Putamen (tissue), 1 donor: ENCODE measurements at regions not wholly inside any gene's neighbourhood (a gene's known extent, or its start where the extent isn't known, plus 50 kb on each side); places are given as distances from the start of the nearest gene placed in this dataset.
"Not testable (repeated sequence)": the region's sequence is repeated elsewhere in the genome, so short reads cannot be mapped to it uniquely, and the experiment has no call there.

Experiments used
- DNase-seq: peaks from one replicate; pipeline ENCODE4 v3.0.0-alpha.2; 2016; ENCODE audit warnings: low spot score

DNA sequence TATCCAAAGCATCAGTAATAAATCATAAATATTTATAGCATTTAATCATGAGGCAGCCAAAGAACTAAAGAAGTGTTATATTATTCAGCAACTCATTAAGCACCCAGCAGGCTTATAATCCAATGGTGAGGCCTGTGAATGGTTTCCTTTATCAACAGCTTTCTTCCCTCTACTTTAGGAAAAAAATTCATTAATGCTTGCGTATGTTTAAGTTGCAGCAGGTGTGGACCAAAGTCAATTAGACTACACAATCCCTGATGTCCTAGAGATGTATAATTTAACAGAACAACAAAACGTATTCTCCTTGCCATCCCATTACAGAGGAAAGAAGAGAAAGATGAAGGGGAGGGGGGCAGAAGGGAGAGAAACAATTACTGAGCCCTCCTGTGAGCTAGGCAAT is 87.7 kb upstream of the MAGI3 start:
- DNase-seq = no peak

DNA sequence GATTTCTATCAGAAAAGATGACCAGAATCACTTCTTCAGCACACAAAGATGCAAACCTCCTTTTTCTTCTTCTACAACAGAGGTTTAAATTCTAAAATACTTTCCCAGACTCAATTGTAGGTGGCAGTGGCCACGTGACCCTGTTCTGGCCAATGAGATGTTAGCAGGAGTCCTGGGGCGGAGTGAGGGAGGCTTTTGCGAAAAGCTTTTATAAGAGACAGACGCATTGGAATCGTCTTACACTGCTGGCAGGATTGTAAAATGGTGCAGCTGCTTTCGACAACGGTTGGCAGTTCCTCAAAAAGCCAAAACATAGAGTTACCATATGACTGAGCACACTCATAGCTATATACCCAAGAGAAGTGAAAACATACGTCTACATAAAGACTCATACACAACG is 87.0 kb upstream of the MAGI3 start:
- DNase-seq = no peak

DNA sequence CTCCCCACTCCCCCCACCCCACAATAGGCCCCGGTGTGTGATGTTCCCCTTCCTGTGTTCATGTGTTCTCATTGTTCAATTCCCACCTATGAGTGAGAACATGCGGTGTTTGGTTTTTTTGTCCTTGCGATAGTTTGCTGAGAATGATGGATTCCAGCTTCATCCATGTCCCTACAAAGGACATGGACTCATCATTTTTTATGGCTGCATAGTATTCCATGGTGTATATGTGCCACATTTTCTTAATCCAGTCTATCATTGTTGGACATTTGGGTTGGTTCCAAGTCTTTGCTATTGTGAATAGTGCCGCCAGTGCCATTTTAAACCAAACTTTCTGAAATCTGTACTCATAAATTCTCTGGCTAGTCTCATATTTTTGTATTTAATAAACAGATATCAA is 85.3 kb upstream of the MAGI3 start:
- DNase-seq = not testable (repeated sequence)

DNA sequence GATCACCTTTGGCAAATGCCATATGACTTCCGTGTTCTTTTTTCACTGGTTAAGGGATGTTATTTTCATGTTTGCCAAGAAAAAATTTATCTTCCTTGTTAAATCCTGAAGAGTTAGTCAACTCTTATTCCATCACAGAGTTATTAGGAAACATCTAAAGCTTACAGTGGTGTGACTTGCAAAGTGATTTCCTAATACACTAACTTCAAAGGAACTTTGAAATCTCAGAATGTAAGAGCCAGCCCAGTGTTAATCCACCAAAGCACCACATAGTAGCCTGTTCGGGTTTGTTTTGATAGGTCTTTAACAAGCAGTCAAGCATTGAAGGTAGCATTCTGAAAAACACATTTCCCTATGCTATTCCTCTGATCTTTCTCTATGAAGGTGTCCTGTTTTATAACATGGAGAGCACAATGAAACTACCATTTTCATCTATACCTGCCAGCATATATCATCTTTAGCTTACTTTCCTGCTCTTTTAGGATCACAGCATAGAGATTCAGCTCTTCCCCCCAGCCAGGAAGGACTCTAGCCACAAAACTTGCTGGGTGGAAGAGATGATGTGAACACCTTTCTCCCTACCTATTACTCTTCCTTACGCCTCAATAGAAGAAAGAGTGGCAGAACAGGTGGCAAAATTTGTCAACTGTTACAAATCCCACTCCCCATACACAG is 82.4 kb upstream of the MAGI3 start:
- DNase-seq = no peak

DNA sequence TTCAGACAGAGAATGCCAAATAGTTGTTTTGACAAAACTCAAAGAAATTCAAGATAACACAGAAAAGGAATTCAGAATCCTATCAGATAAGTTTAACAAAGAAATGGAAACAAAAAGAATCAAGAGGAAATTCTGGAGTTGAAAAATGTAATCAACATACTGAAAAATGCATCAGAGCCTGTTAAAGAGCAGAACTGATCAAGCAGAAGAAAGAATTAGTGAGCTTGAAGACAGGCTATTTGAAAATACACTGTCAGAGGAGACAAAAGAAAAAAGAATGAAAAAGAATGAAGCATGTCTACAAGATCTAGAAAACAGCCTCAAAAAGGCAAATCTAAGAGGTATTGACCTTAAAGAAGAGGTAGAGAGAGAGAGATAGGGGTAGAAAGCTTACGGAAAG is 77.7 kb upstream of the MAGI3 start:
- DNase-seq = not testable (repeated sequence)

DNA sequence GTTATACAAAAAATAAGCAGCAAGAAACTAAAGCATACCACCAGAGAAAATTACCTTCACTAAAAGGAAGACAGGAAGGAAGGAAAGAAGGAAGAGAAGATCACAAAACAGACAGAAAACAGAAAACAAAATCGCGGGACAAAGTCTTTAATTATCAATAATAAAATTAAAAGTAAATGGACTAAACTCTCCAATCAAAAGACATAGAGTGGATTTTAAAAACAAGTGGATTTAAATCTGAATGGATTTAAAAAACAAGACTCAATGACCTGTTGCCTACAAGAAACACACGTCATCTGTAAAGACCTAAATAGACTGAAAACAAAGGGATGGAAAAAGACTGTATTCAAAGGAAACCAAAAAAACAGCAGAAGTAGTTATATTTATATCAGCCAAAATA is 75.7 kb upstream of the MAGI3 start:
- no peak for DNase-seq

DNA sequence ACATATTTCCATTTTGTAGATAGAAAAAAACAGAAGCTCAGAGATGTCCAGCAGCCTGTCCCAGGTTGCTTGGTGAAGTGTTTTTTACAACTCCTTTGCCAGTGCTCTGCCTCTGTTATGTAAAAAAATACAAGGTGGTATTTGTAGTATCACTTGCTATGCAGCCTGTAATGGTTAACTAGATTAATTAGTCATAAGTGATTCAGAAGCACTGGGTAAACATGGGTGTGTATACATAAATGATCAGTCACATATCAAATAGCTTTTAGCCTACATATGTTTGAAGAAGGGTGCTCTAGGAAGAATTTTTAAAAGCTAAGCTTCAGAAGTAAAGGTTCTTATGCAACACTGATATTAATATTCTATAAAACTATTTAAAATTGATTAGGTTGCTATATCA is 70.0 kb upstream of the MAGI3 start:
- DNase-seq = no peak

DNA sequence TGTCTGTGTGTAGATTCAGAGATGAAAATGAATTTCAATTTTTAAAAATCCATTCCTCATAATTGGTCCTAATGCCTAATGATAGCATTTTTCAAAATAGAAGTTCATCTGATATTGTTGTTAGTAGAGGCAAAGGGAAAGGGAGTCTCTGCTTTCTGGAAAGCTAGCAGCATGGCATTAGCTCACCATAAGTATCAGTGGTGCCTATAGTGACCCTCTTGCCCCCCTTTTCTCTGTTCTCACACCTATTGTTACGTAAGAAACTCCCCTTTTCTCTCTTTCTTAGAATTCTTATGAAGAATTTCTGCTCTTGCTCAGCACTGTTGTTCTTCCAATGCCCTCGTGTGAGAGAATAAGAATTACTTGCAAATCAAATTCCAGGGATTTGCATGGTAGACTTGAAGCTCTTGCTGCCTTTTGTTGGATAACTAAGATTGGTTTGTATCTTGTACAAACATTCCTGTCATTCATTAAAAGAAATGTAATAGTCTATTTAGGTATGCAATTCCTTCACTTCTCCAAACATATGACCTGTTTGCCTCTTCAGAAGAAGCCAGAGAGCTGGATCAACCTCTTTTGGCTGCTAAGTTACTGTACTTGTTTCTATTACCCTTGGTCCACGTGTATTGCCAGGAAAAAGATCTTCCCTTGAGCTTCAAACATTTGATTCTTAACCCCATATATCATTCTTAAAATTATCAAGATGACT is 69.2 kb upstream of the MAGI3 start:
- DNase-seq = no peak

DNA sequence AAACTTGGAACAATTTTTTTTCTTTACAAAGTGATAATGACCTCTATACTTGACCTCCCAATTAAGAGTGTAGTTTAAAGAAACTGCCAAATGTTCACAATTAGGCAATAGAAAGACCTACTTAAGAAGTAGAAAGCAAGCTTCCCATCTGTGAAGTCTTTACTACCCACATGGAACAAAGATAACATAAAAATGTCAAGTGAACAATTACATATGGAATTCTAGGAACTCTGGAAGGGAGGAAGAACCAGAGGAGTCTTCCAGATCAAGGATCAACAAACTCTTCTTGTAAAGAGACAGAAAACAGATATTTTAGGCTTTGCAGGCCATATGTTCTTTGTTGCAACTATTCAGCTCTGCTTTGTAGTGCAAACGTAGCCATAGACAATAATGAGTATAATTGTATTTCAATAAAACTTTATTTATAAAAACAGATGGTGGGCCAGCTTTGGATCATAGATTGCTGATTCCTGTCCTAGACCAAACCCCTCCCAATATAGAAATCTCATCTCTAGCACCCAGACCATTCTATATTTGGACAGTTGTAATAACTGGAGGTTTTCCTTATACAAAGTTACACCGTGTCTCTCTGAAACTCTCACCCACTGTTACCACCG is 68.4 kb upstream of the MAGI3 start:
- DNase-seq = no peak

DNA sequence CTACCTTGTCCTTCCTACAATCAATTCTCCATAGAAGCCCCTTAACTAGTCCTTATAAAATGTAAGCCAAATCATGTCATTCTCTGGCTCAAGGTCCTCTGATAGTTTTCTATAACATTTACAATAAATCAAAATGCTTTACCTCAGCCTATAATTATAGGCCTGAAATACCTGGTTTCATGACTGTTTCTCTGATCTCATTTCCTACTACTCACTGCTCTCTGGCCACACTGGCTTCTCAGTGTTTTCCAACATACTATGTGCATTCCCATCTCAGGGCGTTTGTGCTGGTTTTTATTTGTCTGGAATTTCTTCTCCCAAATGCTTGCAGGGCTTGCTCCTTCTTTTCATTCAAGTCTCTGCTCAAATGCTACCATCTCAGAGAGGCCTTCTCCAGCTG is 67.9 kb upstream of the MAGI3 start:
- DNase-seq = no peak

DNA sequence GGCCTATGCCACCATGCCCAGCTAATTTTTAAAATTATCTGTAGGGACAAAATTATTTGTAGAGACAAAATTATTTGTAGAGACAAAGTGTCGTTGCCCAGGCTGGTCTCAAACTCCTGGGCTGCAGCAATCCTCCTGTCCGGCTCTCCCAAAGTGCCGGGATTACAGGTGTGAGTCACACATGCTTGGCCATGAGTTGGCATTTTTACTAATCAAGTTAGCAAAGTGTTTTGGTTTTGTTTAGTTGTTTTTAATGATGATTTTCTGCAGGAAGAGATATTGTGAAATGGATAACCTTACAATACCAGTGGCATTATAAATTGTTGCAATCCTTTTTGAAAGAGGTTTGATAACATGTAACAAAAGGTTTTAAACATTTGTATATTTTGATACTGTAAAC is 65.3 kb upstream of the MAGI3 start:
- no peak for DNase-seq

DNA sequence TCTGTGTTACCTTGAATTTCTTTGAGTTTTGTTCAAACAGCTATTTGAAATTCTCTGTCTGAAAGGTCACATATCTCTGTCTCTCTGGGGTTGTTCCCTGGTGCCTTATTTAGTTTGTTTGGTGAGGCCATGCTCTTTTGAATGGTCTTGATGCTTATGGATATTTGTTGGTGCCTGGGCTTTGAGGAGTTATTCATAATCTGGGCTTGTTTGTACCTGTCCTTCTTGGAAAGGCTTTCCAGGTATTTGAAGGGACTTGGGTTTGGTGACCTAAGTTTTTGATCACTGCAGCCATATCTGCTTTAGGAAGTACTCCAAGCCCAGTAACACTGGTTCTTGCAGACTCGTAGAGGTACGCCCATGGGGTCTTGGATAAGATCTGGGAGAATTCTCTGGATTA is 63.3 kb upstream of the MAGI3 start:
- DNase-seq = no peak

DNA sequence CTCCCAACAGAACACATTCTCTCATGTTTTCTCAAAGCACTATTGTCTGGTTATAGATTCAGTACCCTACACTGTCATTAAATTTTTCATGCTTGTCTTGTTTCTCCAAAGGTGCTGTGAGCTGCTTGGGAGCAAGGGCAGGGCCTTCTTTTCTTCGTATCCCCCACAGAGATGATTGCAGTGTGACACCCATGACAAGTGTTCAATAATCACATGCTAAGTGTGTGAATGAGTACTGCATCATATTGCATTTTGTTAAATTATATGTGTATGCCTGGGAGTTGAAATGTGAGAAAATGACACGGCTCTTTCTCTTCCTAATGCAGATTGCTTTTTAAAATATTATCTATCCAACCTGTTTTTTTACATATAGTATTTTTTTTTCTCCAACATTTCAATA is 57.3 kb upstream of the MAGI3 start:
- DNase-seq = no peak

DNA sequence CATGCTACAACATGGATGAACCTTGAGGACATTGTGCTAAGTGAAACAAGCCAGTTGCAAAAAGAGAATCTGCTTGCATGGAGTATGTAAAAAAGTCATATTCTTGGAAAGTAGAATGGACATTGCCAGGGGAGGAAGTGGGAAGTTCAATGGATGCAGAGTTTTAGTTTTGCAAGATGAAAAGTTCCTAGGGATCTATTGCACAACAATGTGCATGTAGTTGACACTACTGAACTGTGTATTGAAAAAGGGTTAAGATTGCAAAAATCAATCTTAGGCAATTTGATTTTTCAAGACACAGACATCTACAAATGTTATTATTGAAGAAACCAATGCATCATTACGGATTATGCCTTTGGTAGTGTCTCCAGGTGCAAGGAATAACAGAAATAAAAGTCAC is 50.3 kb upstream of the MAGI3 start:
- no peak for DNase-seq
